HepG2 (cell line): ENCODE measurements at regions not wholly inside any gene's neighbourhood (a gene's known extent, or its start where the extent isn't known, plus 50 kb on each side); places are given as distances from the start of the nearest gene placed in this dataset.
A peak's percentile ranks its signal among the peaks of the same experiment; 100 is the strongest.

Experiments
- ARID5B ChIP-seq: IDR thresholded peaks from 2 replicates; pipeline ENCODE4 v1.4.0; 2020; ENCODE audit warnings: mild to moderate bottlenecking, missing genetic modification reagents
- BRD4 ChIP-seq: sonication (generic); formaldehyde crosslinking; IDR thresholded peaks from 2 replicates; pipeline ENCODE4 v1.4.0; 2020; ENCODE audit warnings: missing genetic modification reagents
- GPBP1L1 ChIP-seq: sonication (generic); formaldehyde crosslinking; IDR thresholded peaks from 2 replicates; pipeline ENCODE4 v1.5.0; 2020; ENCODE audit warnings: mild to moderate bottlenecking, missing genetic modification reagents
- HBP1 ChIP-seq: IDR thresholded peaks from 2 replicates; pipeline ENCODE4 v1.6.1; 2016; ENCODE audit warnings: low read depth, control low read depth
- IKZF4 ChIP-seq: sonication (generic); formaldehyde crosslinking; IDR thresholded peaks from 2 replicates; pipeline ENCODE4 v1.5.1; 2020; ENCODE audit warnings: borderline replicate concordance, mild to moderate bottlenecking, low read depth, missing genetic modification reagents; ENCODE audit errors: not compliant biosample characterization
- MTF2 ChIP-seq: sonication (generic); formaldehyde crosslinking; IDR thresholded peaks from 2 replicates; pipeline ENCODE4 v1.5.0; 2020; ENCODE audit warnings: missing genetic modification reagents, borderline replicate concordance
- RCOR2 ChIP-seq: IDR thresholded peaks from 2 replicates; pipeline ENCODE4 v1.6.1; 2016; ENCODE audit warnings: missing biosample characterization, missing genetic modification reagents
- TP53 ChIP-seq: sonication (generic); formaldehyde crosslinking; conservative IDR thresholded peaks from 2 replicates; pipeline ENCODE4 v1.4.0; 2020; ENCODE audit warnings: missing genetic modification reagents
- TSC22D2 ChIP-seq: sonication (generic); formaldehyde crosslinking; IDR thresholded peaks from 2 replicates; pipeline ENCODE4 v1.5.1; 2020; ENCODE audit warnings: missing genetic modification reagents, mild to moderate bottlenecking, borderline replicate concordance
- USF2 ChIP-seq, 2 experiments: sonication (generic) in 1 of 2; formaldehyde crosslinking in 1 of 2; IDR thresholded peaks; 2 replicates each; pipeline versions ENCODE4 v1.5.1 to v1.6.1; 2011 to 2020; ENCODE audit warnings: borderline replicate concordance in 1 of 2, low read depth in 1 of 2, low read length in 1 of 2, mild to moderate bottlenecking in 1 of 2, missing genetic modification reagents in 1 of 2, moderate library complexity in 1 of 2
- ZEB1 ChIP-seq: IDR thresholded peaks from 2 replicates; pipeline ENCODE4 v1.6.1; 2012; ENCODE audit warnings: mild to moderate bottlenecking, low read depth, inconsistent platforms; ENCODE audit not compliant: insufficient replicate concordance
- ZFP82 ChIP-seq: sonication (generic); formaldehyde crosslinking; IDR thresholded peaks from 2 replicates; pipeline ENCODE4 v1.5.1; 2020; ENCODE audit warnings: mild to moderate bottlenecking, missing genetic modification reagents, borderline replicate concordance
- ZFYVE20 ChIP-seq: sonication (generic); formaldehyde crosslinking; IDR thresholded peaks from 2 replicates; pipeline ENCODE4 v1.8.0; 2023; ENCODE audit warnings: low read depth, mild to moderate bottlenecking, moderate library complexity, missing genetic modification reagents, borderline replicate concordance
- ZMYM2 ChIP-seq: sonication (generic); formaldehyde crosslinking; IDR thresholded peaks from 2 replicates; pipeline ENCODE4 v1.8.0; 2022; ENCODE audit warnings: mild to moderate bottlenecking, missing genetic modification reagents
- ZNF124 ChIP-seq: sonication (generic); formaldehyde crosslinking; IDR thresholded peaks from 2 replicates; pipeline ENCODE4 v1.4.0; 2020; ENCODE audit warnings: missing genetic modification reagents
- ZNF317 ChIP-seq: sonication (generic); formaldehyde crosslinking; IDR thresholded peaks from 2 replicates; pipeline ENCODE4 v1.5.0; 2020; ENCODE audit warnings: mild to moderate bottlenecking, missing genetic modification reagents
- ZNF451 ChIP-seq: sonication (generic); formaldehyde crosslinking; IDR thresholded peaks from 2 replicates; pipeline ENCODE4 v1.5.0; 2020; ENCODE audit warnings: mild to moderate bottlenecking, missing genetic modification reagents
- ZNF768 ChIP-seq: sonication (generic); formaldehyde crosslinking; IDR thresholded peaks from 2 replicates; pipeline ENCODE4 v1.4.0; 2020; ENCODE audit warnings: missing genetic modification reagents
- ZNF878 ChIP-seq: sonication (generic); formaldehyde crosslinking; IDR thresholded peaks from 2 replicates; pipeline ENCODE4 v1.8.1; 2023; ENCODE audit warnings: mild to moderate bottlenecking, missing genetic modification reagents, moderate library complexity

- TF ChIP-seq USF2 (IDR thresholded peaks at IDR 0.05; ENCODE audit: low read depth, low read length), result no peak
- no peak for TF ChIP-seq USF2 (CRISPR knock-in tag; IDR thresholded peaks at IDR 0.05; ENCODE audit: borderline replicate concordance)
- no peak for TF ChIP-seq ZNF878 (CRISPR knock-in tag)
- TF ChIP-seq ZEB1, result no peak
- TF ChIP-seq MTF2 (CRISPR knock-in tag), result no peak
- TF ChIP-seq ARID5B (CRISPR knock-in tag), result peak; percentile 59; the same call in 1 of the 2 replicates
- TF ChIP-seq ZNF451 (CRISPR knock-in tag), result 0 out of 2 replicates have a peak, but pooled peaks have one; percentile 56
- no peak for TF ChIP-seq BRD4 (CRISPR knock-in tag)
- TF ChIP-seq ZNF317 (CRISPR knock-in tag), result no peak
- TF ChIP-seq TSC22D2 (CRISPR knock-in tag), result no peak
- TF ChIP-seq ZMYM2 (CRISPR knock-in tag), result no peak
- TF ChIP-seq HBP1 (CRISPR knock-in tag), result no peak
- TF ChIP-seq ZFP82 (CRISPR knock-in tag), result no peak
- peak; percentile 98 for TF ChIP-seq ZNF768 (CRISPR knock-in tag)
- no peak for TF ChIP-seq ZFYVE20 (CRISPR knock-in tag)
- TF ChIP-seq RCOR2 (CRISPR knock-in tag), result peak; percentile 89
- peak; percentile 80 for TF ChIP-seq IKZF4
- TF ChIP-seq GPBP1L1 (CRISPR knock-in tag), result no peak
- no peak for TF ChIP-seq TP53
- TF ChIP-seq ZNF124, result no peak
Measured at GRCh38 chr20:50267041-50267865, 76.6 kb downstream of the CEBPB start (continued).
